K562 (cell line): ENCODE measurements at regions not wholly inside any gene's neighbourhood (a gene's known extent, or its start where the extent isn't known, plus 50 kb on each side); places are given as distances from the start of the nearest gene placed in this dataset.

Experiments used
- BRCA1 ChIP-seq, 2 experiments: fragments of 450-650 bp in 1 of 2; sonication (generic) in 1 of 2; formaldehyde crosslinking in 1 of 2; IDR thresholded peaks; 2 replicates each; pipeline versions ENCODE4 v1.5.0 to v1.6.1; 2017 to 2020; ENCODE audit warnings: mild to moderate bottlenecking in 1 of 2, missing genetic modification reagents in 1 of 2
- BRD4 ChIP-seq: fragments of 200-600 bp; sonication (generic); IDR thresholded peaks from 2 replicates; pipeline ENCODE4 v1.6.1; 2017; ENCODE audit warnings: inconsistent platforms
- CCAR2 ChIP-seq: fragments of 200-400 bp; formaldehyde crosslinking; IDR thresholded peaks from 2 replicates; pipeline ENCODE4 v1.6.1; 2017; ENCODE audit warnings: mild to moderate bottlenecking, low read depth, low read length
- ETV6 ChIP-seq, 3 experiments: fragments of 150-350 bp in 1 of 3; sonication (generic) in 1 of 3; formaldehyde crosslinking in 1 of 3; IDR thresholded peaks; 2 replicates each; pipeline versions ENCODE4 v1.6.1 to v1.8.0; 2014 to 2022; ENCODE audit warnings: borderline replicate concordance in 2 of 3, low read depth in 2 of 3, antibody characterized with exemption in 1 of 3, low read length in 1 of 3, mild to moderate bottlenecking in 1 of 3, missing genetic modification reagents in 1 of 3
- GATAD2B ChIP-seq: fragments of 450-650 bp; IDR thresholded peaks from 2 replicates; pipeline ENCODE4 v1.6.1; 2017; ENCODE audit warnings: mild to moderate bottlenecking, borderline replicate concordance
- MBD2 ChIP-seq: sonication (generic); IDR thresholded peaks from 2 replicates; pipeline ENCODE4 v1.6.1; 2016; ENCODE audit warnings: low read depth, borderline replicate concordance
- MGA ChIP-seq: fragments of 450-650 bp; IDR thresholded peaks from 2 replicates; pipeline ENCODE4 v1.6.1; 2016; ENCODE audit warnings: mild to moderate bottlenecking, moderate library complexity
- NONO ChIP-seq, 2 experiments: fragments of 200-400 bp in 1 of 2; fragments of 450-650 bp in 1 of 2; formaldehyde crosslinking in 1 of 2; IDR thresholded peaks; 2 replicates each; pipeline ENCODE4 v1.6.1; 2017; ENCODE audit warnings: low read depth in 2 of 2, mild to moderate bottlenecking in 2 of 2, moderate library complexity in 2 of 2, low read length in 1 of 2
- POLR2AphosphoS2 ChIP-seq: IDR thresholded peaks from 2 replicates; pipeline ENCODE4 v1.6.1; 2012; ENCODE audit warnings: low read length, improper control_type of control experiment
- PRPF4 ChIP-seq: fragments of 200-400 bp; formaldehyde crosslinking; IDR thresholded peaks from one replicate; pipeline ENCODE4 v1.6.1; 2017; ENCODE audit warnings: low read length, low read depth, mild to moderate bottlenecking; ENCODE audit not compliant: insufficient read depth, poor library complexity, severe bottlenecking
- RBBP5 ChIP-seq: fragments of 200-600 bp; sonication (generic); IDR thresholded peaks from 2 replicates; pipeline ENCODE4 v1.6.1; 2012; ENCODE audit warnings: borderline replicate concordance, mild to moderate bottlenecking, low read length, control low read depth, inconsistent platforms; ENCODE audit not compliant: insufficient read depth, poor library complexity, severe bottlenecking
- RBM22 ChIP-seq: fragments of 200-400 bp; formaldehyde crosslinking; IDR thresholded peaks from 2 replicates; pipeline ENCODE4 v1.6.1; 2018; ENCODE audit warnings: low read length, low read depth; ENCODE audit not compliant: poor library complexity, severe bottlenecking
- RNF2 ChIP-seq: sonication (generic); IDR thresholded peaks from 2 replicates; pipeline ENCODE4 v1.6.1; 2016
- SMARCE1 ChIP-seq: fragments of 450-650 bp; IDR thresholded peaks from 2 replicates; pipeline ENCODE4 v1.7.1; 2016; ENCODE audit warnings: mild to moderate bottlenecking
- ZNF695 ChIP-seq: fragments of 450-650 bp; formaldehyde crosslinking; IDR thresholded peaks from 2 replicates; pipeline ENCODE4 v1.4.0; 2020; ENCODE audit warnings: mild to moderate bottlenecking, moderate library complexity
- TF ChIP-seq, protein P1 (sequence below): fragments of 200-800 bp; sonication (Bioruptor generic); IDR thresholded peaks from 2 replicates; pipeline ENCODE4 v1.6.1; 2017; ENCODE audit warnings: missing genetic modification characterization, missing compliant biosample characterization

- TF ChIP-seq MGA: no peak
- TF ChIP-seq BRCA1 (IDR thresholded peaks at IDR 0.05): no peak
- TF ChIP-seq BRCA1 (CRISPR knock-in tag; IDR thresholded peaks at IDR 0.05): no peak
- no peak for TF ChIP-seq MBD2
- no peak for TF ChIP-seq PRPF4
- peak; percentile 70; the same call in 1 of the 2 replicates for TF ChIP-seq SMARCE1
- no peak for TF ChIP-seq RNF2
- no peak for TF ChIP-seq GATAD2B
- TF ChIP-seq RBBP5: no peak
- TF ChIP-seq, protein P1, sequence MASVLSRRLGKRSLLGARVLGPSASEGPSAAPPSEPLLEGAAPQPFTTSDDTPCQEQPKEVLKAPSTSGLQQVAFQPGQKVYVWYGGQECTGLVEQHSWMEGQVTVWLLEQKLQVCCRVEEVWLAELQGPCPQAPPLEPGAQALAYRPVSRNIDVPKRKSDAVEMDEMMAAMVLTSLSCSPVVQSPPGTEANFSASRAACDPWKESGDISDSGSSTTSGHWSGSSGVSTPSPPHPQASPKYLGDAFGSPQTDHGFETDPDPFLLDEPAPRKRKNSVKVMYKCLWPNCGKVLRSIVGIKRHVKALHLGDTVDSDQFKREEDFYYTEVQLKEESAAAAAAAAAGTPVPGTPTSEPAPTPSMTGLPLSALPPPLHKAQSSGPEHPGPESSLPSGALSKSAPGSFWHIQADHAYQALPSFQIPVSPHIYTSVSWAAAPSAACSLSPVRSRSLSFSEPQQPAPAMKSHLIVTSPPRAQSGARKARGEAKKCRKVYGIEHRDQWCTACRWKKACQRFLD (CRISPR knock-in tag): no peak
- no peak for TF ChIP-seq ETV6 (IDR thresholded peaks at IDR 0.05; ENCODE audit: borderline replicate concordance in 1 of 2, low read depth in 2 of 2, low read length in 1 of 2)
- TF ChIP-seq ETV6 (CRISPR knock-in tag; IDR thresholded peaks at IDR 0.05; ENCODE audit: borderline replicate concordance): no peak
- no peak for TF ChIP-seq NONO (IDR thresholded peaks at IDR 0.05; ENCODE audit: low read depth in 2 of 2, low read length in 1 of 2)
- TF ChIP-seq BRD4: no peak
- no peak for TF ChIP-seq RBM22
- no peak for TF ChIP-seq CCAR2
- TF ChIP-seq ZNF695 (CRISPR knock-in tag): no peak
- TF ChIP-seq POLR2AphosphoS2: no peak
These were observed 437.3 kb upstream of the CADM1 start (continued) for GRCh38 chr11:115941481-115941993.
